HG02588 (cell line): ENCODE measurements at regions not wholly inside any gene's neighbourhood (a gene's known extent, or its start where the extent isn't known, plus 50 kb on each side); places are given as distances from the start of the nearest gene placed in this dataset.
"Not testable (repeated sequence)": the region's sequence is repeated elsewhere in the genome, so short reads cannot be mapped to it uniquely, and the experiment has no call there.

Experiments used
- ATAC-seq: cut with Tn5 transposase; IDR thresholded peaks from one replicate; pipeline ENCODE4 v1.9.1; 2021; ENCODE audit warnings: mild to moderate bottlenecking, moderate library complexity; ENCODE audit not compliant: unreplicated experiment

DNA sequence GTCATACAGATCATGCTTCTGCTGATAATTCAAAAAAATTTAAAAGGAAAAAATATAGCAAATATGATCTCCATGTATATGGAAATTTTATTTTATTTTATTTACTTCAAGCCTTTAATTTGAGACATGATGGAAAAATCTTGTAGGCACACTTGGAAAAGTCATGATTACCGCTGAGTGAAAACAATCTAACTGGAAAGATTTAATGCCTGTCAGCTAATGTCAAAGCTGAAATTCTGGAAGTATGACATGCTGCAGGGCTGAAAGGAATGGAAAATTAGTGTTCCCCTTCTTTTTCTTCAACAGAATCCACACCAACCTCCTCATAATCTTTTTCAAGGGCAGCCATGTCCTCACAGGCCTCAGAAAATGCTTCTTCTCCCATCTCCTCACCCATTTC lies 58.2 kb downstream of the RPRM start:
- no peak for ATAC-seq

DNA sequence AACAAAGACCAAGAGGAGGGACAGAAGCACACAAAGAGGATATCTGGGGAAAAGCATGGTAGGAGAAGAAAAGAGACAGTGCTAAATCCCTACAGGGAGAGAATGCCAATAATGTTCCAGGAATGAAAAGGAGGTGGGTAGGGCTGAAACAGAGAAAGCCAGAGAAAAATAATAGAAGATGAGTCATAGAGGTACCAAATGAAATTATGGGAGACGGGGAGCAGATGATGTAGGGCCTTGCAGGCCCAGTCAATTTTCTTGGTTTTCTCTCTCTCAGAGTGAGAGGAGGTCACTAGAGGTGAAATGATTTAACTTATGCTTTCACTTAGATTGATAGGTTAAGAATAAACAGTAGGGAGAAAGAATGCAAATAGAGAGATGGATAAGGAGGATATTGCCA lies 61.5 kb downstream of the RPRM start:
- ATAC-seq, result no peak

DNA sequence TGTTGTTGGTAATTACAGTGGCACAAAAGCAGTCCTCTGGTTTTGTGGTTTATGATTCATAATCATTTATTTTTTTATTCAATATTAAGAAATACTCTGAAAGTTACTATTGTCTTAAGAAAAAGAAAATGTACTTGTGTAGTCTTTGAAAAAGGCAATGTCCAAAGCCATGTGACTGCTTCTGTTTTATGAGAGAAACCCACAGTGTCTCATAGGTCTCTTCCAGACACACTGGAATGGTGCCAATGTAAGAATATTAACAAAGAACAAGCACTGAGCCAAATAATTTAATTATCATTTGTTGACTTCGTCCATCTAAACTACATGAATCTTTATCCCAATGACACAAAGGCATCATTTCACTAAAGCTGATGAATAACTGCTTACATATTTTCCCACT lies 62.5 kb downstream of the RPRM start:
- no peak for ATAC-seq

DNA sequence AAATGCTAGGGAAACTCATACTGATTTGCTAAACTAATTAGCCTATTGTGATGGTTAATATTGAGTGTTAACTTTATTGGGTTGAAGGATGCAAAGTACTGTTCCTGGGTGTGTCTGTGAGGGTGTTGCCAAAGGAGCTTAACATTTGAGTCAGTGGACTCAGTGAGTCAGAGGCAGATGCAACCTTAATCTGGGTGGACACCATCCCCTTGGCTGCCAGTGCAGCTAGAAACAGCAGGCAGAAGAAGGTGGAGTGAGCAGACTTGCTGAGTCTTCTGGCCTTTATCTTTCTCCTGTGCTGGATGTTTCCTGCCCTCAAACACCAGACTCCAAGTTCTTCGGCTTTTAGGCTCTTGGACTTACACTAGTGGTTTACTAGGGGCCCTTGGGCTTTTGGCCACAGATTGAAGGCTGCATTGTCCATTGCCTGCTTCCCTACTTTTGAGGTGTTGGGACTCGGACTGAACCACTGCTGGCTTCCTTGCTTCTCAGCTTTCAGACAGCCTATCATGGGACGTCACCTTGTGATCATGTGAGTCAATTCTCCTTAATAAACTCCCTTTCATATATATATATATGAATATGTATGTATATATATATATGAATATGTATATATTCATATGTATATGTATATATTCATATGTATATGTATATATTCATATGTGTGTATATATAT lies 69.7 kb downstream of the RPRM start:
- ATAC-seq, result no peak

DNA sequence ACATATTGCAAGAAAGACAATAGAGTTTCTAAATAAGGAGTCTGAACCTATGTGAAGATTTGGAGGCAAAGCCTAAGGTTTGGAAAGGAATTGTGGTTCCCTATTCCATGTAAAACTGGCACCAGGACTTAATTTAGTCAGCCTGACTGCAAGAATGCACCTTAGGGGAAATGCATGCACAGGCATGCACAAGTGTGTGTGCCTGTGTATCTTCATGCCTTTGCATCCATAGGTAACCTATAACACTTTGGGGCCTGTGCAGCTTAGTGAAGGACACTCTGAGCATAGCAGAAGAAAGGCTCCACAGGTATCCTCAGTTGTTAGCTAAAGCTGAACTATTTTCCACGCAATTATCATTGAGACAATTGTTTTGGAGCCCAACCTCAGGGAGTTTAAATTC lies 73.4 kb downstream of the RPRM start:
- no peak for ATAC-seq

DNA sequence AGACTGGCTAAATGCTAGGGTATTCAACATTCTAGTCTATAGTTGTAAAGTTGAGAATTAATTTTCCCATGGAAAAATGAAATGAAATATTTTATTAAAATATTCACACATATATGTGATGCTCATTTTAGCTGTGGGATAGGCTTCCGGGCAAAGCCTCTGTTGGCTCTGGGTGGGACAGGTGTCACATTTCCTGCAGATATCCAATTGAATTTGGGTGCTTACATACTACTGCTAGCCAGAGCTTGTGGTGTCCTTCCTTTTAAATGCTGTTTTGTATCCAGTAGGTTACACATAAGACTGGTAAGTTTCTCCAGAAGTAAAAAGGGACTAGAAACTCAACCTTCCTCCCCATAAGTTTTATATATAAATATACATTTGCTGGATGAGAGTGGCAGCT lies 73.8 kb downstream of the RPRM start:
- ATAC-seq, result no peak

DNA sequence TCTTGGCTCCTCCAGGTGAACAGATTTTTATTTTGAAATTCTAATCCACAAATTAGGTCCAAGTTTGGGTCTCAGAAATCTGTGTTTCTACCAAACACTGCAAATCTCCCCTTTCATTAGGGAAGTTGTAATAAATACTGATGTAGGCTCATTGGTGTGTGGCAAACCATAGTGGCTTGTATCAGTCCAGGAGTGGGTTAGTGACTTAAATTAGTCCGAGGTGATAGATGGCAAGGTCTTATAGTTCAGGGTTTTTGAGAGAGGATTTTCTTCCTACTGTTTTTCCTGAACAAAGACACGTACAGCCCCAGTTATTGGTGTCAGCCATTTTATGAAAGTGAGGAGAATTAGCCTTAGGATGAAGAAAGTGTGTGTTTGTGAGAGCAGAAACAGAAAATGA lies 74.6 kb downstream of the RPRM start:
- no peak for ATAC-seq

DNA sequence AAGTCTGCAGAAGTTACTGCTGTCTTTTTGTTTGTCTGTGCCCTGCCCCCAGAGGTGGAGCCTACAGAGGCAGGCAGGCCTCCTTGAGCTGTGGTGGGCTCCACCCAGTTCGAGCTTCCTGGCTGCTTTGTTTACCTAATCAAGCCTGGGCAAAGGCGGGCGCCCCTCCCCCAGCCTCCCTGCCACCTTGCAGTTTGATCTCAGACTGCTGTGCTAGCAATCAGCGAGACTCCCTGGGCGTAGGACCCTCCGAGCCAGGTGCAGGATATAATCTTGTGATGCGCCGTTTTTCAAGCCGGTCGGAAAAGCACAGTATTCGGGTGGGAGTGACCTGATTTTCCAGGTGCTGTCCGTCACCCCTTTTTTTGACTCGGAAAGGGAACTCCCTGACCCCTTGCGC lies 75.2 kb downstream of the RPRM start:
- ATAC-seq, result not testable (repeated sequence)

DNA sequence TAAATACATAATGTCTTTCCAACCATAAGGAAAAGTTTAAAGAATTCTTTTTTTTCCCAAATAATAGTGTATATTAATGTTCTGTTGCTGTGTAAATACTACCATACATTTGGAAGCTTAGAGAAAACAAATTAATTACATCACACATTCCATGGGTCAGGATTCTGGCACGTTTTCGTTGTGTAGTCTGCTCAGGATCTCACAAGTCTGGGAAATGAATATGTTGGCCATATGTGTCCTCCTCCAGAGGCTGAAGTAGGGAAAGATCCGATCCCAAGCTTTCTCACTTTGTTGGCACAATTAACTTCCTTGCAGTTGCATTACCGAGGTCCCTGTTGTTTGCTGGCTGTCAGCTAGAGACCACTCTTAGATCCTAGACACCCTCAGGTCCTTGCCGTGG lies 83.9 kb downstream of the RPRM start:
- ATAC-seq, result no peak

DNA sequence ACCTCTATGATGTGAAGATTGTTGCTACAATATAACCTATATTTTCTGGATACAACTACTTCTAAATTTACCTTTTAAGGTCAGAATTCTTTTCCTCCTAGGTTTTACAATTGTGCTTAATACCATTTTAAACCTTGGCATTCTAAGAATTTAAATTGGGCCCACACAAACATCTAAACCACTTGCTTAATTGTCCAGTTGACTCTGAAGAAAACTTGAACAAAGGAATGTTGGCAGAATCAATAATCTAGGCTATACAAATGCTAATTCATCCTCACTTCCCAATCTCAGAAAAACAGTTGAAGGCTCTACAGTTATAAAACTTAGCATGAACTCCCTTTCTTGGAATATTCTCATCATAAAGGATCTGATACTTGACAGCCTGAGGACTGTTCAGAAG lies 84.3 kb downstream of the RPRM start:
- no peak for ATAC-seq

DNA sequence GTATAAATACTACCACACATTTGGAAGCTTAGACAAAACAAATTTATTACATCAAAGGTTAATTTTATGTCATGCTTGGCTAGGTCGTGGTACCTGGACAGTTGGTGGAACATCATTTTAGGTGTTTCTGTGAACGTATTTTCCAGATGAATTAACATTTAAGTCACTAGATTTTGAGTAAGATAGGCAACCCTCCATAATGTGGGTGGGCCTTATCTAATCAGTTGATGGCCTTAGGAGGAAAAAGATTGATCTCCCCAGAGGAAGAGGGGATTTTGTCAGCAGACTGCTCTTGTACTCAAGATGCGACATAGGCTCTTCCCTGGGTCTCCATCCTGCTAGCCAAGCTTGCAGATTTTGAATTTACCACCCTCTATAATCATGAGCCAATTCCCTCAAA lies 85.0 kb downstream of the RPRM start:
- no peak for ATAC-seq

DNA sequence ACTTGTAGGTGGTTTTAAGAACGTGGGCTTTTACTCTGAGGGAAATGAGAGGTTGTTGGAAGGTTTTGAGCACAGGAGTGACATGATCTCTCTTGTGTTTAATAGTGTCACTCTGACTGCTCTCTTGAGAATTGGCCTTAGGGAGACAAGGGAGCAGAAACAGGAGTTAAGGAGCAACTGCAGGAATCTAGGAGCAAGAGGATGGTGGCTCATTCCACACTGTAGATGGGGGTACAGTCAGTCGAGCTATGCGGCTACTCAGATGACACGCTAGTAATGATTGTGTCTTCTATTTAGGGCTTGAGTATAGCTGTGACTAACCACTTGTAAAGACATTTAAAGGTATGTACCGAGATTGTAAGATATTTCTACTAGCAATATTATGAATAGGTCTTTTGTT lies 87.4 kb downstream of the RPRM start:
- no peak for ATAC-seq

DNA sequence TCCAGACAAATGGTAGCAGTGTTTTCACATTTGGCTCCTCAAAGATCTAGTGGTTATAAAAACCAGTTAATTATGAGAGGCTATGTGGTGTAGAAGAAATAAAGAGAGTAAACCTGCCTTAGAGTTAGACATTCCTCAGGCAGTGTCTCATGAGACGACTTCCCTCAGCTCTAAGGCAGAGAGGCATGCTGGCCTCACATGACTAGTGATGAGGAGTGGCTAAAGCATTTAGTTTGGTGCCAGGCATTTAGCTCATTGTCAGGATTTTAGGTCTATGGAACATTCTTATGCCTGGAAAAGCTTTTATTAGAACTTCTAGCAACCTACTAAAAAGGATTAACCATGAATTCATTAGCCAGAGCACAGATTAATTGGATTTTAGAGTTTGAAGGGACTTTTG lies 90.3 kb downstream of the RPRM start:
- no peak for ATAC-seq

DNA sequence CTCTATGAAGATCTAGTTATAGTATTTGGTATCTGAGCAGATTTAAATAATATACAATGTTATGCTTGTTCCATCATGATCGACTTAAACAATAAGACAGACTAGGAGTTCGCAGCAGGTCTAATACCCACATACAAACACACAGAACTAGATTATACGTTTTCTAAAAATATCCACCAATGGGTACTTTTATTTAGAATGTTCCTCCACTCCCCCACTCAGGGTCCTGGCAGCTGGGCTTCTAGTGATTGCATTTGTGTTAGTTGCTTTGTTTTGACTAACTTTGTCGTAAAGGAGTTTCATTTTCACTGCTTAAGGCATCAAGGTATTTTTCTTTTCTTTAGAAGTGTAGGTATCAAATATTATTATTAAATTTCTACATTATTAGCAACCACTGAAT lies 91.4 kb downstream of the RPRM start:
- no peak for ATAC-seq

DNA sequence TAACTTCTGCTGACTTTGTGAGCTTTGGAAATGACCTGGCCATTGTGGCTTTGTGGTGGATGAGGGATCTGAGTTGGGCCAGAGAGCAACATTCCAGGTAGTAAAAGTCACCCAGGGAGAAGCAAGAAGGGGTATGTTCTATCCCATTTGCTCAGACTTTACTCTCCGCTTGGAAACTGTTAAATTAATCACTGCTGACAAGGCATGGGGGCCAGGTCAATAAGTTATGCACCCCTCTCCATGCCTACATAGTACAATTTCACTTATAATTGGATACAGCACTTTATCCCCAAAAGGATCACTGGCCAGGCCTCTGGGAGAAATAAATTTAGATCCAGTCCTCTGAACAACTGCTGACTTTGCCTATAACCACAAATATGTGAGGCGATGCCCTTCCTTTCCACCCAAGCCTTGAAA lies 92.1 kb downstream of the RPRM start:
- no peak for ATAC-seq

DNA sequence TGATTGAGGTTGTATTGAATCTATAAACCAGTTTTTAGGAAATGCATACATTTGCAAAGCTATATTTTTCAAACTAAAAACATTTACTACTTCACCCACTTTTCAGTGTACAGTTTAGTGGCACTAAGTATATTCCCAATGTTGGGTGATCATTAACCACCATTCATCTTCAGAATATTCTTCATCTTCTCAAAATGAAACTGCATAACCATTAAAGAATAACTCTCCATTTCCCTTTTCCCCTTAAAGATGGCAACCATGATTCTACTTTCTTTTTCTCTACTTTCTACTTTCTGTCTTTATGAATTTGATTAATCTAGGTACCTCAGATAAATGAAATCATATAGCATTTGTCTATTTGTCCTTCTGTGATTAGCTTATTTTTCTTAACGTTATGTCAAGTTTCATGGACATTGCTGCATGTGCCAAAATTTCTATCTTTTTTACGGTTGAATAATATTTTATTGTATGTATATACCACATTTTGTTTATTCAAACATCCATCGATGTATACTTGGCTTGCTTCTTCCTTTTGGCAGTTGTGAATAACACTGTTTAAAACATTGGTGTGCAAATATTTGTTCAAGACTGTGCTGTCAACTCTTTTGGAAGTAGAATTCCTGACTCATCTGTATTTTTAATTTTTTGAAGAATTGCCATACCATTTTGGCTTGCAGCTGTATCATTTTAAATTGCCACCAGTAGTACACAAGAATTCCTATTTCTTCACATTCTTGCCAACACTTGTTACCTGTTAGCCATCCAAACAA lies 104.9 kb downstream of the RPRM start:
- no peak for ATAC-seq

DNA sequence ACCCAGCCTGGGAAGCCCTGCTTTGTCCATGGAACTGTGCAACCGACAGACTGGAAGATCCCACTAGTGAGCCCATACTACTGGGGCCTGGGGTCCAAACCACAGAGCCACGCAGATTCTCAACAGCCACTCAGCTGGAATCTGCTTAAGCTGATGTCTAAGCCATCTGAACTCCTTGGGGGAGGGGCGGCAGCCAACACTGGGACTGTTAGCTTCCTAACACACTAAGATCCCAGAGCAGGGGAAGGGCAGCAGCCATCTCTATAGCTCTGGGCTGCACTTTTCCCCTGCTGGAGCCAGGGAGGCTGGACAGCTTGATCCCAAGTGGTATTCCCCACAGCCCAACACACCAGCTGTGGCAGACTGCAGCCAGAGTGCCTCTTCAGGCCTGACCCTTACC lies 118.3 kb downstream of the RPRM start:
- no peak for ATAC-seq

DNA sequence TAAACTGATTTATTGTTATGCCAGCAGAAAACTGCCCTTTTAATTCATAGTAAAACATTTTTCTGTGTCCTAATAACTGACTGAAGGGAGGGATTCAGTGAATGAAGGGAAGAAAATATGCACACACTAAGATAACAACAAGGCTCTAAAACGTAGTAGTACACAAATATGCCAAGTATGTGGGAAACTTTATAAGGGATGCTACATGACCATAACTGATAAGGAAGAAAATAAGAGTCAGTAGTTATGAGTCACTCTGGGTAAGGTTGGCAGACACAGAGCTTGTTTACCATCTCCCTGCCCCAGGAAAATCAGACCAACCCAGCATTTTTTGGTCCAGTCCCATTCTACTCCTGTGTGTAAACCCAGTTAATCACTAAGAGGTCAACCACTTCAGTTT lies 124.2 kb downstream of the RPRM start:
- ATAC-seq, result no peak

DNA sequence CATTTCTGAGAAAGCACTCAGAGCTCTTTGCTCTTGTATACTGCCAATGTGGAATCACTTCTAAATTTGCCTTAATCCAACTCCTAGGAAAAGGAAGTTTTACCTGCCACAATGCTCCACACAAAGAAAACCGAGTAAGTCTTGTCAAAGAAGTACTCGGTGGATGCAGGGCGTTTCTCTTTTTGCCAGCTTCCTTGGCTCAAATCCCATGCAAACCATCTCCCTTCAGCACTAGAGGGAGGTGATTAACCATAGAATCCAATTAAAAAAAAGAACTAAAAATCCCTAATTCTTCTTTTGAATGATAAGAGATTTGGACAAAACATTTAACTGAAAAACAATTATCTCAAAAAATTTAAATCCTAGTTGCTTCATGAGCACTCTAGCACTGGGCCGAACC lies 129.0 kb downstream of the RPRM start:
- no peak for ATAC-seq

DNA sequence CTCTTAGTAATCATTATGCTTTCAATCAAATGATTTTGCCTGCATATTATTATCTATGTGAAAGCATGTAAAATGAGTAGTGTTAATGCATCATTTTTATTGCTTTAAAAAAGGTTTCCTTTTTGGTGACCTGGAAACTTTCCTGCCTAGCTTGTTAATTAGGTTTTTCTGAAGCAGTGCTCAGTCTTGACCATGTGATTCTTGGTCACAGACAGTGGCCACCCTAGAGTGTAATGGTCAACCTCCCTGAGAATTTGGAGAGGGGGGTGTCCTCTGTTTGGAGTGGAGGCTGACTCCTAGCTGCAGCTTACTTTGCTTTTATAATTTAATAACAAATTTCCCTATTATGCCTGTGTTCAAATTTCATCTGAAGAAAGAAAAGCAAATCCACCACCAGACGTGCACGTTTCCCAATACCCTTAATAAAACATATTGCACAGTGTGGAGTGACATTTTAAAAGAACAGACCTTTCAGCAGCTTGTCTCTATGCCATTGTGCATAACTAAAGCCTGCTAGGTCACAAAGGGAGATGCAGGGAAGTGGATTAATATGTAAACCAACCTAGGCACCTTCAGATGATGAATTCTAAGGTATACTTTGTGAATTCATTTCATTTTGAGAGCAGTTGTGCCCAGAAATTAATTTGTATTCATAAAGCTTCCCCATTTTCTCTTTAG lies 130.6 kb downstream of the RPRM start:
- ATAC-seq, result no peak

DNA sequence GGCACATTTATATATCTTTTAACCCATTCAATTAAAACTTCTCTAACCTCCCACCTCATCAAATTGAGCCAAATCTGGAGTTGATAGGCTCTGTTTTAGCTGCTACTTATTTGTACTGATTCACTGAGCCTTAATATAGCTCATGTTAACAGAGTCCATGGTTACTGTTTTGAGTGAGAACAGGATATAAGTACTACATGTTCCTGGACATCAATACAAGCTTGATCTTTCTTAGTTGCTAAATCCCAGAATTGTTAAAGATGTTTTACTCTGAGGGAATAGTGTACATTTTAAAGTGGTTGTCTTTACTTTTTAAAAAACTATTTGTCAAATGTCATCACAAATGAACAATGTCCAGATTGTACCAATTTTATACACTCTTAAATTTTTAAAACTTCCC lies 157.7 kb downstream of the RPRM start:
- ATAC-seq, result no peak

DNA sequence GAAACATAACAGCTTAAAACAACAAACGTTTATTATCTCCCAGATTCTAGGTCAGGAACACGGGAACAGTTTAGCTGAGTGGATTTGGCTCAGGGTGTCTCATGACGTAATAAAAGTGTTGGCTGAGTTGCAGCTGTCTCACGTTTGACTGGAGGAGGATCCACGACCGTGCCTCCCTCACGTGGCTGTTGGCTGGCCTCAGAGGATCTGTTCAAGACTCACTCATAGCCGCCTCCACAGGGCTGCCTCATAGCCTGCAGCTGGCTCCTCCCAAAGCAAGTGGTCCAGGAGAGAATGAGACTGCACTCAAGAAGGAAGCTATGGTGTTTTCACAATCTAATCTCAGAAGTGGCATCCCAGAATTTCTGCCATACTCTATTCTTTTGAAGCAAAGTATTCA lies 167.1 kb downstream of the RPRM start:
- ATAC-seq, result no peak
